A549 (cell line): ENCODE measurements at regions not wholly inside any gene's neighbourhood (a gene's known extent, or its start where the extent isn't known, plus 50 kb on each side); places are given as distances from the start of the nearest gene placed in this dataset.

Experiments used
- ATAC-seq, 2 experiments: fragments of 200-7000 bp in 1 of 2; fragments of >200 bp in 1 of 2; cut with Nextera tagmentation in 1 of 2; cut with Tn5 transposase in 1 of 2; 3 replicates each; pipeline versions ENCODE4 v1.8.0 to v1.9.1; 2018 to 2020; ENCODE audit warnings: mild to moderate bottlenecking in 1 of 2, moderate library complexity in 1 of 2
- CTCF ChIA-PET: fragments of 300-600 bp; sonication (Branson Sonifier 250); formaldehyde crosslinking; extraction: SDS; loops from one replicate; lab custom pipeline; 2021; ENCODE audit warnings: antibody characterized with exemption, inconsistent platforms; lab: Yijun Ruan, JAX
- POLR2A ChIA-PET: fragments of 350-600 bp; formaldehyde crosslinking; extraction: SDS; loops from one replicate; lab custom pipeline; 2021; ENCODE audit warnings: antibody characterized with exemption, inconsistent platforms; lab: Yijun Ruan, JAX
- DNase-seq, 2 experiments: peaks; one replicate each; pipeline versions ENCODE4 v3.0.0 to v3.0.0-alpha.2; 2011 to 2016; ENCODE audit warnings: low read depth in 1 of 2, low spot score in 1 of 2
- FAIRE-seq: peaks from 2 replicates; lab custom pipeline; 2011; peaks lifted over from hg19 to GRCh38; lab: Jason Lieb, UNC
- H3K27ac ChIP-seq, 2 experiments: fragments of >200 bp; sonication (Bioruptor Twin); formaldehyde crosslinking; 3 replicates each; pipeline ENCODE4 v1.5.1; 2016 to 2017
- H3K4me1 ChIP-seq: fragments of >200 bp; sonication (Bioruptor Twin); formaldehyde crosslinking; 3 replicates; pipeline ENCODE4 v1.6.1; 2016
- H3K4me2 ChIP-seq: fragments of >200 bp; sonication (Bioruptor Twin); formaldehyde crosslinking; 3 replicates; pipeline ENCODE4 v1.6.1; 2016
- H3K4me3 ChIP-seq: fragments of >200 bp; sonication (Bioruptor Twin); formaldehyde crosslinking; 3 replicates; pipeline ENCODE4 v1.5.1; 2016
- H3K9me3 ChIP-seq: fragments of >200 bp; sonication (Bioruptor Twin); formaldehyde crosslinking; 3 replicates; pipeline ENCODE4 v1.6.1; 2016
- ATOH8 ChIP-seq: fragments of 250-450 bp; sonication (Bioruptor Pico); IDR thresholded peaks from 2 replicates; pipeline ENCODE4 v1.5.0; 2020; ENCODE audit warnings: low read depth, mild to moderate bottlenecking, moderate library complexity
- CHD4 ChIP-seq: fragments of 200-600 bp; sonication (generic); IDR thresholded peaks from 2 replicates; pipeline ENCODE4 v1.6.1; 2016; ENCODE audit warnings: antibody characterized with exemption, mild to moderate bottlenecking, borderline replicate concordance
- CTCF ChIP-seq: fragments of >200 bp; sonication (Bioruptor Twin); formaldehyde crosslinking; IDR thresholded peaks from 3 replicates; pipeline ENCODE4 v1.5.1; 2016
- E2F6 ChIP-seq: IDR thresholded peaks from 2 replicates; pipeline ENCODE4 v1.6.1; 2012; ENCODE audit warnings: low read depth, borderline replicate concordance
- EHMT2 ChIP-seq: fragments of 200-600 bp; sonication (generic); IDR thresholded peaks from 2 replicates; pipeline ENCODE4 v1.6.1; 2016; ENCODE audit warnings: antibody characterized with exemption, low read depth, mild to moderate bottlenecking, moderate library complexity
- FOSL2 ChIP-seq, 2 experiments: fragments of 450-650 bp in 1 of 2; fragments of >200 bp in 1 of 2; sonication (Bioruptor Twin) in 1 of 2; formaldehyde crosslinking; IDR thresholded peaks; 2 replicates each; pipeline versions ENCODE4 v1.5.0 to v1.6.1; 2016 to 2020; ENCODE audit warnings: mild to moderate bottlenecking in 1 of 2, moderate library complexity in 1 of 2
- HES2 ChIP-seq: fragments of >200 bp; sonication (Bioruptor Twin); formaldehyde crosslinking; IDR thresholded peaks from 2 replicates; pipeline ENCODE4 v1.6.1; 2016
- HEYL ChIP-seq: fragments of 250-450 bp; sonication (Bioruptor Pico); IDR thresholded peaks from 2 replicates; pipeline ENCODE4 v1.8.0; 2021; ENCODE audit warnings: mild to moderate bottlenecking, moderate library complexity
- HMGXB4 ChIP-seq: fragments of 250-450 bp; sonication (Bioruptor Pico); IDR thresholded peaks from 2 replicates; pipeline ENCODE4 v1.5.0; 2021; ENCODE audit warnings: mild to moderate bottlenecking, moderate library complexity, borderline replicate concordance
- HOXB13 ChIP-seq: fragments of 250-450 bp; sonication (Bioruptor Pico); IDR thresholded peaks from 2 replicates; pipeline ENCODE4 v1.5.0; 2020; ENCODE audit warnings: low read depth, mild to moderate bottlenecking, moderate library complexity
- JUNB ChIP-seq: fragments of >200 bp; sonication (Bioruptor Twin); formaldehyde crosslinking; IDR thresholded peaks from 2 replicates; pipeline ENCODE4 v1.6.1; 2016
- MAFK ChIP-seq: fragments of 450-650 bp; IDR thresholded peaks from 2 replicates; pipeline ENCODE4 v1.6.1; 2014; ENCODE audit not compliant: partially characterized antibody
- MAZ ChIP-seq: fragments of 150-350 bp; IDR thresholded peaks from 2 replicates; pipeline ENCODE4 v1.6.1; 2014; ENCODE audit warnings: antibody characterized with exemption, low read depth, low read length, borderline replicate concordance
- PBX3 ChIP-seq: IDR thresholded peaks from 2 replicates; pipeline ENCODE4 v1.6.1; 2012
- PHF8 ChIP-seq: fragments of 200-600 bp; sonication (generic); IDR thresholded peaks from 2 replicates; pipeline ENCODE4 v1.6.1; 2016; ENCODE audit warnings: low read depth, mild to moderate bottlenecking, antibody characterized with exemption, moderate library complexity, borderline replicate concordance
- RARB ChIP-seq: fragments of 250-450 bp; sonication (Bioruptor Pico); IDR thresholded peaks from 2 replicates; pipeline ENCODE4 v1.8.0; 2021; ENCODE audit warnings: mild to moderate bottlenecking, moderate library complexity
- WGBS: methylation state at CpG from one replicate; pipeline ENCODE4 v1.1.6; 2017; ENCODE audit errors: missing lambda C conversion rate; 5-methylcytosine and 5-hydroxymethylcytosine counted together

GRCh38 chr5:56301069-56301468 is 67.9 kb upstream of the ANKRD55 start:
- H3K27ac ChIP-seq: peak overlapping the region in 1 of 2 experiments; percentile 16; a peak in 1 of 6 replicates
- H3K9me3 ChIP-seq: peaks cover 4% of the 10 kb centered on the region; the same call in 1 of the 3 replicates
- WGBS: 65% methylated on average over 2 of the region's 2 CpGs
- TF ChIP-seq FOSL2 (IDR thresholded peaks at IDR 0.05): no peak
- TF ChIP-seq FOSL2 (CRISPR knock-in tag; IDR thresholded peaks at IDR 0.05): peak; percentile 80
- TF ChIP-seq PHF8: no peak
- TF ChIP-seq HES2: no peak
- no peak for TF ChIP-seq HOXB13
- no peak for TF ChIP-seq PBX3
- TF ChIP-seq E2F6: no peak
- TF ChIP-seq MAFK: no peak
- DNase-seq (peak in 1 of 2 experiments; percentile 49), FAIRE-seq (no peak), ATAC-seq (peak in 1 of 2 experiments; percentile 13; a peak in 1 of 6 replicates)
- no peak overlapping the region for H3K4me2 ChIP-seq
- POLR2A ChIA-PET: no interaction called here
- H3K4me3 ChIP-seq: no peak overlapping the region
- CTCF ChIA-PET: no interaction called here
- peaks cover 10% of the 10 kb centered on the region; the same call in 2 of the 3 replicates for H3K4me1 ChIP-seq

GRCh38 chr5:56299212-56299611 is 66.1 kb upstream of the ANKRD55 start:
- WGBS: 72% methylated on average over 5 of the region's 5 CpGs
- no peak for ATAC-seq
- TF ChIP-seq CHD4 (no peak), HEYL (CRISPR knock-in tag) (no peak), PBX3 (no peak), ATOH8 (CRISPR knock-in tag) (no peak), EHMT2 (no peak), RARB (CRISPR knock-in tag) (no peak), MAZ (no peak), HMGXB4 (CRISPR knock-in tag) (no peak), CTCF (no peak), JUNB (no peak)
- TF ChIP-seq, all 56 proteins: peak for 0
- no peak overlapping the region for H3K4me3 ChIP-seq
- H3K4me1 ChIP-seq: peaks cover 10% of the 10 kb centered on the region; the same call in 2 of the 3 replicates
- ChIA-PET CTCF (interaction anchor here (1.0 to 2.1 kb wide), 4 partner anchors 11 to 539 kb away, joined by 4 to 6 read pairs (median 4); no protein-coding TSS in a partner anchor), POLR2A (no interaction called here)
- no peak for DNase-seq
- FAIRE-seq: no peak
- peaks cover 4% of the 10 kb centered on the region; the same call in 1 of the 3 replicates for H3K9me3 ChIP-seq
- no peak overlapping the region for H3K4me2 ChIP-seq
- no peak overlapping the region for H3K27ac ChIP-seq
